ENCODE measurements at regions not wholly inside any gene's neighbourhood (a gene's known extent, or its start where the extent isn't known, plus 50 kb on each side); places are given as distances from the start of the nearest gene placed in this dataset.

DNA sequence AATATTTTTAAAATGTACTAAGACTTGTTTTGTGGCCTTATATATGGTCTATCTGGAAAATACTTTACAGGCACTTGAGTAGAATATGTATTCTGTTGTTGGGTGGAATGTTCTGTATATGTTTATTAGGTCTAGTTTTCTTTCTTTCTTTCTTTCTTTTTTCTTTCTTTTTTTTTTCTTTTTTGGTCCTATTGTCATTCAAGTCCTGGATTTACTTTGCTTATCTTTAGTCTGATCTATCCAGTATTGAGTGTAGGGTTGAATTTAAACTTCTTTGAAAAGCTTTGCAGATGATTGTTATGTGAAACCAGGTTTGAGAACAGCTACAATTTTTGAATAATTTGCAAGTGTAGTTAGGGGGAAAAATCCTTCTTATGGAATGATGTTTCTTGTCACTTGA lies 67.1 kb upstream of the GRIK2 start:
- no peak for DNase-seq

DNA sequence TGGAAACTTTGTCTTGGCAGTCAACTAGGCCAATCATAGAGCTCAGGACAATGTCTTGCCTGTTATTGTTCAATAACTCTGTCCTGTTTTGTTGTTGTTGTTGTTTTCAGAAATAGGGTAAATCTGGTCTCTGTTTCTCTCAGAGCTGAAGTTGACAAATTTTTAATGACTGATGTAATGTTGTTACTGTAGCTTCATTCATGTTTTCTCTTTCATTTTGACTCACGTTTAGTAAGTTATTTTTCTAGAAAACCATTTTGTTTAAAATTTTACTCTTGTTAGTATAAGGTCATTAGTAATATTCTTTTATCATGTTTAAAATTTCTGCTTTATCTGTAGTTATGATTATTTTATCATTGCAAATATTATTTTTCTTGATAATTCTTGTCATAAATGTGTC lies 51.6 kb upstream of the GRIK2 start:
- DNase-seq: no peak

Data from NCI-H1694 treated with DMSO at 0.1 percent for 48 hours (cell line).